ENCODE measurements at regions not wholly inside any gene's neighbourhood (a gene's known extent, or its start where the extent isn't known, plus 50 kb on each side); places are given as distances from the start of the nearest gene placed in this dataset.
"Not testable (repeated sequence)": the region's sequence is repeated elsewhere in the genome, so short reads cannot be mapped to it uniquely, and the experiment has no call there.

DNA sequence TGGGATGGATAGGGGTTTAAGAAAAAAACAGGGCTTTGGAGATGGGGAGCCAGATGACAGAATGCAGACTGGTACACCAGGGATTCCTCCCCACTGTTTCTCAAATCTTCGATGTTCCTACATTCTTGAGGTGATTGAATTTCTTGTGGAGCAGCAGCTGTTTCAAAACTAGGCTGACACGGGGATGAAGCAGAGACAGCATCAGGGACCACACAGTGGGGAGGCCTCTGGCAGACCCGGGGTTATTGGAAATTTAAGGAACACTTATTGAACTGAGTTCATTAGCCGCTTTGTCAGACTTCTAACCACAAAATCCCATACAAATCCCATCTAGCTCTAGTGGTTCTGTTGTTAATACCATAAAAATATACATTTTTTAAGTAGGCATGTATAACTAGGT, 621.4 kb upstream of the GBE1 start:
- no peak for DNase-seq

DNA sequence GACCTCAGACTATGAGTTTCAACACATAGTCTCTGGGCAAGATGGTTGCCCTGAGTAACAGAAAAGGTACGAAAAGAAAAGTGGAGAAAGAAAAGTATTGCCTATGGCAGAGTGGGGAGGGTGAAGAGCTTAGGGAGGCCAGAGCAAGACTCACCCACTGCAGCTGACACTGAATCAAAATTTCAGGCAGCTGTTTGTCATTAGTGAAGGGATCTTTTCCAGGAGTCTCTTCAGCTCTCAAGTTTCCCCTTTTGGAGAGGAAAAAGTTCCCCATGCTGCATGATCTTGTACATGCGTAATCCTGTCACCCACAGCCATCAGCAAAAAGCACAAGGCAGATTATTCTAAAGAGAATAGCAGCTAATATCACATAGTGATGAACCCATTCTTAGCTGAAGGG, 616.9 kb upstream of the GBE1 start:
- no peak for DNase-seq

- DNase-seq: no peak
These were observed 615.4 kb upstream of the GBE1 start for GRCh38 chr3:82376883-82377282.

DNA sequence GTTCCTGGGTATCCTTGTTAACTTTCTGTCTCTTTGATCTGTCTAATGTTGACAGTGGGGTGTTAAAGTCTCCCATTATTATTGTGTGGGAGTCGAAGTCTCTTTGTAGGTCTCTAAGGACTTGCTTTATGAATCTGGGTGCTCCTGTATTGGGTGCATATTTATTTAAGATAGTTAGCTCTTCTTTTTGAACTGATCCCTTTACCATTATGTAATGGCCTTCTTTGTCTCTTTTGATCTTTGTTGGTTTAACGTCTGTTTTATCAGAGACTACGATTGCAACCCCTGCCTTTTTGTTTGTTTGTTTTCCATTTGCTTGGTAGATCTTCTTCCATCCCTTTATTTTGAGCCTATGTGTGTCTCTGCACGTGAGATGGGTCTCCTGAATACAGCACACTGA, 612.4 kb upstream of the GBE1 start:
- not testable (repeated sequence) for DNase-seq

DNA sequence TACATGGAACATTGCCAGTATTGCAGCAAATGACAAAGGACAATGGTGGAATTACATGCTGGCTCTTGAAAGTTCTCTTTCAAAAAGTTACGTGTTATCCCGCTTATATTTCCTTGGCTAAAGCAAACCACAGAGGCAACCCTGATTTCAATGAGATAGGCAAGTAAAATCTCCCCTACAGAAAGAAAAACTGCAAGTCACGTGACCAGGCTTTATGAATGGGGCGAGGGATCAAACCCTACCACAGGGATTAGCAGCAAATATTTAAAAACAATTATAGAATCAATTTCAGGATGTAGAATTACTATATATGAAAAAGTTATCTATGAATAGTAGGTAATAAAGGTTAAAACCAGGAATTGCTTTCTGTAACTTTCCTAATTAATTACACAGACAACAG, 603.4 kb upstream of the GBE1 start:
- DNase-seq: no peak

GRCh38 chr3:82363131-82363530, 601.7 kb upstream of the GBE1 start:
- DNase-seq: no peak

DNA sequence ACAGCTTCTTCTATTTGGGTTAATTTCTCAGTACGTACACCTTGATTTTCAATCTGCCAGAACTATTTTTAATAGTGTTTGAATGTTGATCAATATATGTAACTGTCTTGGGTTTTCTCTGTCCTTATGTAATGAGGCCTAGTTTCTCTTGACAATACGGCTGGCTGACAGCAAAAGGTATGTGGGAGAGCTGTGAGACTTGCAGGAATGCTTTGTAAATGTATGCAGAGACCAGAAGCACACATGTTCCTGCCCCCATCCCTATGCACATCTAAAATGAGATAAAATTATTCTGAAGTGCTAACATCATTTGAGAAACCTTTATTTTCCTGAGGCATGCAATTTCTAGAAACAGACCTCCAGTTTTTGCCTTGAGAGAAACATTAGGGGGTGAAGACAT, 593.8 kb upstream of the GBE1 start:
- no peak for DNase-seq

- no peak for DNase-seq
These were observed 592.8 kb upstream of the GBE1 start for GRCh38 chr3:82354228-82354627.

DNA sequence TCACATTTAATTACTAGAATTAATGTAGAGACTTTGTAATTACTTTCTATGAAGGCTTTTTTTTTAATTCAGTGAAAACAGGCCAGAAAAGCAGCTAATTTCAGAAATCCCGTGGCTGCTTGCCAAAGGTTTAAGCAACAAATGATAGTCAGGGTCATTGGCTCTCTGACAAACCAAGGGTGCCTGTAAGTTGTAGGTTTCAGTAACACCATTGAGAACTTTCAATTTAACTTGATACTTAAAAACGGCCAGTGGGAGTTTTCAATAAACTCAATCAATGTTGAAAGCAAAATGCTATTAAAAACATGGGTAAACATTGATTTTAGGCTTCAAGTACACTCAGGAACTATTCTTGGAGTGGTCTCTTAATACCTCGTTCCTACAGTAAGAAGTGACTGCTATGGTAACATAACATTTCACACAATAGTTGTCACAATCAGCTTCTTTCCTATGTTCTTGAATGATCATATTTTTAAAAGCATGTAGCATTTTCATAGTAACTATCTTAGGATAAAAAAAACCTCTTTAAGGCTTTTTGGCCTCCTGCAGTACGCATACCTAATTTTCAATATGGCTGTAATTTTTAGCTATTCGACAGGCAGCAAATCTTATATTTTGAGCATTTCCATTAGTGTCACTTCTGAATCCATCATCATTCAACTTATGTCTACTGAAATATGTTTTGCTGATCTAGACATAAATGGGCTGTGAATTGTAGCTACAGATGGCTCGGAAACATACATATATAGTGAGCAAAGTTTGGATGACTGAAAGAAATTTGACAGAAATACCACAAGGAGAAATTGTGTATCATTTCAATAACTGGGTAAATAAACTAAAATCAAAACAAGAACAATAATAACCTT, 592.1 kb upstream of the GBE1 start:
- no peak for DNase-seq

DNA sequence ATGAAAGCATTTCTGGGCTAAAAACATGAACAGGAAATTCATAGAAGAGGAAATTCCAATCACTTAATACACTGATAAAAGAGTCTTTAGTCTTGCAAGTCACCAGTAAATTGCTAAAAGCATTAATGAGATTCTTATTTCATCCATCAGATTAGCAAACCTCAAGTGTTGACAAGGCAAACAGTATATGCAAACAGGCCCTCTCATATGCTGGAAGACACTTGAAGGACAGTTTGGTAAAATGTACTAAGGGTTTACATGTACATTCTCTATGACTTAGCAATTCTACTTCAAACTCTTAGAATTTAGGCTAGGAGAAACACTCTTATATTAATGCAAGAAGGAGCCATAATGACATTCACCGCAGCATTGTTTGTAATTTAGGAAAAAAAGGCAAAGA, 586.1 kb upstream of the GBE1 start:
- DNase-seq: no peak

DNA sequence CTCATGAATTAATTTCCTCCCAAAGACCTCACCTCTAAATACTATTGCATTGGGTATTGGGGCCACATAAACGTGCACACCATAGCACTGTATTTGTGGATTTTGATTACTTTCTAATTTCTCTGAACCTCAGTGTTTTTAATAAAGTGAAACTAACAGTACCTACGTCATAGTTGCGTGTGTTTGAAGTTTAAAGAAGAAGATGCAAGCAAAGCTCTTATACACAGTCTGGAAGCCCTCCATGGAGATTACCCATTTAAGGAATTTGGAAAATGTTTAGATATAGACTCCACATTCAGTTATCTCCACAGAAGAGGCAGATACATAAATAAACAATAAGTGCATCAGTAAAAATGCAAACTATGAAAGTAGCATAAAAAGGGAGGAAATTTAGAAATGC, 581.1 kb upstream of the GBE1 start:
- no peak for DNase-seq

GRCh38 chr3:82329300-82329699, 567.9 kb upstream of the GBE1 start:
- no peak for DNase-seq

GRCh38 chr3:82311901-82312300, 550.5 kb upstream of the GBE1 start:
- no peak for DNase-seq

DNA sequence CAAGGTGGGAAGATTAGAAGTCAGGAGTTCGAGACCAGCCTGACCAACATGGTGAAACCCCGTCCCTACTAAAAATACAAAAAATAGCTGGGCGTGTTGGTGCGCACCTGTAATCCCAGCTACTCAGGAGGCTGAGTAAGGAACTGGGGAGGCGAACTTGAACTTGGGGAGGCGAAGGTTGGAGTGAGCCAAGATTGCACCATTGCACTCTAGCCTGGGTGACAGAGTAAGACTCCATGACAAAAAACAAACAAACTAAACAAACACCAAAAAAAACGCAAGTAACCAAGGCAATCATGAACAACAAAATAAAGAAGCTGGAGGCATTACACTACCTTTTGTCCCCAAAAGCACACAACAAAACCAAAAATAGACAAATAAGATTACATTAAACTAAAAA, 547.3 kb upstream of the GBE1 start:
- DNase-seq: no peak

DNA sequence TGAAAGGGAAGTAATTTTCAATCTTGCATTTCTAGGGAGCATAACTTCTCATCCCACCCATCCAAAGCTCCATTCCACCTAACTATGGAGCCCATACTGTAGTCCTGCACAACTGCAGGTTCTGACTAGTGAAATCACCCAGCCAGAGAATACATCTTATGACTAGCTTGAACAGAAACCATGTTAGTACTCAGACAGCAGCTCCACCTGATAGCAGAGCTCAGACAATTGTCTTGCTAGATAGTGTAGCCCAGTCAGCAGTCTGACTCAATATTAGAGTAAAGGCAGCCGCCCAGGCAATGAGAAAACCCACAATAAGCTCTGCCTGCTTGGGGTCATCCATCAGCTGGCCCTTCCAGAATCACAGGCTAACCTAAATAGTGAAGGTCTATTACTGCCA, 544.7 kb upstream of the GBE1 start:
- no peak for DNase-seq

DNA sequence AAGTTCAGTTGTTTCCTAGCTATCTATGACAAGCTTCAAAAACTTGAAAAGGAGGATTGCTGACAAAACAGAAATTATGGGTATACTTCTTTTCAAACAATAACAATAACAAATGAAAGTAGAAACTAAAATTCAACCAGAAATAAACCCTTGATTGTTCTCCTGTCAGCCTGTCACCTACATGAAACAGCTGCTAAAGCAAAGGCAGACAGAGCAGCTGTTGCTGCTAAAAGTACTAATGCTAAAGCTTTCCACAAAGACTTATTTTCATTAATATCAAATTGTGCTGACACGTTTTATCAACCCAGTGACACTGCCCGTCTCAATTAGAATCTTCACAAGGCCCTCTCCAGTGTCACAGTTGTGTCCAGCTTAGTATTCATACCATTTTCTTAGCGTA, 533.2 kb upstream of the GBE1 start:
- no peak for DNase-seq

DNA sequence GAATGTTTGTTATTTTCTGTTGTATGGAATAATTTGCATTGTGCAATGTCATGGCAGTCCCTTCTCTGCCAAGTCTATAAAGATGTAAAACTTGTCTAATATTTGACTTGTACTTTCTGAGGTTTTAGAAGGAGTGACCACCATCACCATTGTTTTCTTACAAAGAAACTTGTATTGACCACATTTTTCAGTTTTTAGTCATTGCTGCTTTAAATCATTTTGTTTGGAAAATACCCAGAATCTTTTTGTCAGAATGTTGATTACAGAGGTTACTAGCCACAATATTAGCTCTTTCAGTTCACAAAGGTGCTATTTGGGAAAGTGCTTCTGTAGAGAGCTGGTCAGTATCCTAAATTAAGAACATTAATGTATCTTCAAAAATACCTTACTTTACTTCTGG, 532.4 kb upstream of the GBE1 start:
- no peak for DNase-seq

GRCh38 chr3:82293435-82293834, 532.0 kb upstream of the GBE1 start:
- no peak for DNase-seq

DNA sequence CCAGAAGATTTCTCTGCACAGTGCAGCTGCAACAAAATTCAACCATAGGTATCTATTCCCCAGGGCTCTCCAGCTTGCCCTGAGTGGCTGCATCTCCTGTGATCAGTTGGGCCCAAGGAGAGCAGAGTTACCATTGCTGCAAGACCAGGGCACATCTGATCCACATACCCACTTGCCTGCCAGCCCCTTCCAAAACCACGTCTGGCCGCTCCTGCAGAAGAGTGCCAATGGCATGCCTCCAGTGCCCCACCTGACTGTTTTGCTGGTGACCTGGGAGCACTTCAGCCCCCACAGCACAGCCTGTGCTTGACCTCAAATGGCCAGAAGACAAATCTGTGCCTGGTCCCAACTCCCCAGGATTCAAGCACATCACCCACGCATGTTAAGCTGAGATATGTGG, 526.1 kb upstream of the GBE1 start:
- DNase-seq: no peak

DNA sequence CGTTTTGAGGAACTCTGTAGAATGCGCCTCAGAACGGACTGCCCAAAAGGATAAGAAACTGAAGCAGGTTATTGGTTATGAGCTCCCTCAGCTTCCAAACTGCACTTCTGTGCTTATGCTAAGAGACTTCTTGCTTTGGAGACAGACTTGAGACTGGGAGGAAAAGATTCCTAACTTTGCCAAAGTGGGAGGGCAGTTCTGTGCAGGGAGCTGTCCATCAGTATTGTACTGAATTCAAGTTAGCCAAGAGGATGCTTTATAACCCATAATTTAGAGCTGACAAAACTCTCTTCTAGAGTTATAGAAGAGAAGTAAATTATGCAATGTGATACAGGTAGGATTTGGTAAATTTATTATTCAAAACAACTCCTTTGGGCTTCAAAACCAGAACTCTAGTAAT, 519.8 kb upstream of the GBE1 start:
- no peak for DNase-seq

GRCh38 chr3:82276992-82277391, 515.5 kb upstream of the GBE1 start:
- DNase-seq: no peak

- no peak for DNase-seq
These were observed 513.5 kb upstream of the GBE1 start for GRCh38 chr3:82274897-82275296.

- no peak for DNase-seq
These were observed 504.3 kb upstream of the GBE1 start for GRCh38 chr3:82265747-82266146.

- DNase-seq: no peak
These were observed 500.7 kb upstream of the GBE1 start for GRCh38 chr3:82262193-82262592.

DNA sequence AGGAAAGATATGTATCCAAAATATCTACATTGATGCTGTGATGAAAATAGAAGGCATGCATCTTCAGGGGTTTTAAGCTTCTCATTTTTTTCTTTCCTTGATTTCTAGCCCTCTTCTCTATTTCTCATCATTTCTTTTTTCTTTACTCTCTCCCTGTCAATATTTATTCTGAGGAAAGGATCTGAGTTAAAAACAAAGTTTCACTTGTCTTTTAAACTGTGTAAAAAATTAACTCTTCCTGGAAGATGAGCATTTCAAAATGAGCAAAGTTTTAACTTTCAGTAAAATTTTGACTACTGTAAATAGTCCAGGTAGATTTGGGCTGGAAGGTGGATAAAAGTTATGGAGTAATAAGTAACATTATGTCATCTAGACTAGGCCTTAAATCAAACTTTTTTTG, 500.2 kb upstream of the GBE1 start:
- DNase-seq: no peak
